ENCODE measurements at regions not wholly inside any gene's neighbourhood (a gene's known extent, or its start where the extent isn't known, plus 50 kb on each side); places are given as distances from the start of the nearest gene placed in this dataset.
"Not testable (repeated sequence)": the region's sequence is repeated elsewhere in the genome, so short reads cannot be mapped to it uniquely, and the experiment has no call there.

- CTCF ChIA-PET: no interaction called here
- TF ChIP-seq TEAD1 (CRISPR knock-in tag; IDR thresholded peaks at IDR 0.05) (no peak), OVOL2 (CRISPR knock-in tag; IDR thresholded peaks at IDR 0.05; ENCODE audit: borderline replicate concordance) (no peak), CBFB (CRISPR knock-in tag; IDR thresholded peaks at IDR 0.05; ENCODE audit: low read depth) (no peak), ZNF232 (CRISPR knock-in tag; IDR thresholded peaks at IDR 0.05) (no peak), SOX15 (CRISPR knock-in tag; IDR thresholded peaks at IDR 0.05) (no peak), IRF1 (CRISPR knock-in tag; IDR thresholded peaks at IDR 0.05) (no peak), PREB (CRISPR knock-in tag; IDR thresholded peaks at IDR 0.05; ENCODE audit: borderline replicate concordance) (no peak), PRRX2 (CRISPR knock-in tag; IDR thresholded peaks at IDR 0.05) (no peak), ZNF281 (CRISPR knock-in tag; IDR thresholded peaks at IDR 0.05) (no peak), SMAD3 (CRISPR knock-in tag; IDR thresholded peaks at IDR 0.05; ENCODE audit: borderline replicate concordance) (no peak)
Measured at GRCh38 chr3:69658514-69659140, 80.6 kb upstream of the MITF start.

GRCh38 chr3:69657030-69657429 lies 82.2 kb upstream of the MITF start:
- DNase-seq (ENCODE audit: low spot score); POLR2A ChIA-PET; CTCF ChIA-PET; H3K27ac Mint-ChIP-seq; H3K4me3 Mint-ChIP-seq; H3K4me1 Mint-ChIP-seq; H3K27me3 Mint-ChIP-seq (ENCODE audit: low read depth); ATAC-seq: not testable (repeated sequence)
- Mint-ChIP-seq H3K9me3 (peaks cover 27% of the 10 kb centered on the region), H3K36me3 (peaks cover 11% of the 10 kb centered on the region)

More at GRCh38 chr3:69658514-69659140, 80.6 kb upstream of the MITF start:
- peaks cover 11% of the 10 kb centered on the region for H3K36me3 Mint-ChIP-seq
- no peaks in the 10 kb centered on the region; the same call in 1 of the 2 replicates for H3K27me3 Mint-ChIP-seq (ENCODE audit: low read depth)
- no peak overlapping the region for H3K4me3 Mint-ChIP-seq
- ATAC-seq (no peak), DNase-seq (ENCODE audit: low spot score) (no peak)
- POLR2A ChIA-PET: no interaction called here
- no peaks in the 10 kb centered on the region for H3K4me1 Mint-ChIP-seq
- H3K27ac Mint-ChIP-seq: no peak overlapping the region
- H3K9me3 Mint-ChIP-seq: peaks cover 27% of the 10 kb centered on the region

- POLR2A ChIA-PET: no interaction called here
- H3K27me3 Mint-ChIP-seq (ENCODE audit: low read depth): no peaks in the 10 kb centered on the region
- no peak overlapping the region for H3K4me3 Mint-ChIP-seq
- 0 out of 2 replicates have a peak, but pooled peaks cover 7% of the 10 kb centered on the region for H3K4me1 Mint-ChIP-seq
- H3K9me3 Mint-ChIP-seq: no peaks in the 10 kb centered on the region; the same call in 1 of the 2 replicates
- no peak overlapping the region for H3K27ac Mint-ChIP-seq
- H3K36me3 Mint-ChIP-seq: no peaks in the 10 kb centered on the region
- CTCF ChIA-PET: no interaction called here
- DNase-seq (ENCODE audit: low spot score) (no peak), ATAC-seq (no peak)
- no peak for TF ChIP-seq CREM (CRISPR knock-in tag; IDR thresholded peaks at IDR 0.05)
- TF ChIP-seq ZNF423 (CRISPR knock-in tag; IDR thresholded peaks at IDR 0.05): no peak
- no peak for TF ChIP-seq NFE2L1 (CRISPR knock-in tag; IDR thresholded peaks at IDR 0.05)
- TF ChIP-seq NFATC4 (CRISPR knock-in tag; IDR thresholded peaks at IDR 0.05): no peak
- no peak for TF ChIP-seq JUN (CRISPR knock-in tag; IDR thresholded peaks at IDR 0.05)
- TF ChIP-seq PREB (CRISPR knock-in tag; IDR thresholded peaks at IDR 0.05; ENCODE audit: borderline replicate concordance): no peak
- TF ChIP-seq NR2C2 (CRISPR knock-in tag; IDR thresholded peaks at IDR 0.05): no peak
- no peak for TF ChIP-seq NFYB (CRISPR knock-in tag; conservative IDR thresholded peaks at IDR 0.05; ENCODE audit: low read depth)
- TF ChIP-seq TEAD1 (CRISPR knock-in tag; IDR thresholded peaks at IDR 0.05): no peak
- TF ChIP-seq GTF2I (CRISPR knock-in tag; conservative IDR thresholded peaks at IDR 0.05): no peak
Measured at GRCh38 chr3:69651765-69652164, 87.5 kb upstream of the MITF start.

Measured in WTC11 (cell line).